Thyroid gland (tissue), 4 donors: ENCODE measurements at regions not wholly inside any gene's neighbourhood (a gene's known extent, or its start where the extent isn't known, plus 50 kb on each side); places are given as distances from the start of the nearest gene placed in this dataset.

ENCODE experiments used
- DNase-seq, 2 donors: peaks; one replicate each; pipeline ENCODE4 v3.0.0-alpha.2; 2019
- H3K27ac ChIP-seq, 3 donors: fragments of 200-600 bp; sonication (generic); 1 replicate in 2 of 3; 2 replicates in 1 of 3; pipeline ENCODE4 v1.5.1; 2016 to 2019; ENCODE audit warnings: mild to moderate bottlenecking in 1 of 3, moderate library complexity in 1 of 3
- H3K27me3 ChIP-seq: fragments of 200-600 bp; sonication (generic); one replicate; pipeline ENCODE4 v1.5.1; 2019
- H3K36me3 ChIP-seq, 2 donors: fragments of 200-600 bp; sonication (generic); one replicate each; pipeline ENCODE4 v1.5.1; 2016 to 2019
- H3K4me1 ChIP-seq, 2 donors: fragments of 200-600 bp; sonication (generic); one replicate each; pipeline ENCODE4 v1.5.1; 2017 to 2019
- H3K4me3 ChIP-seq, 3 donors: fragments of 200-600 bp; sonication (generic); replicated peaks in 1 of 3; 1 replicate in 2 of 3; 2 replicates in 1 of 3; pipeline ENCODE4 v1.5.1; 2016; ENCODE audit warnings: mild to moderate bottlenecking in 1 of 3
- H3K9me3 ChIP-seq: fragments of 200-600 bp; sonication (generic); one replicate; pipeline ENCODE4 v1.5.1; 2017
- CTCF ChIP-seq, 6 experiments: fragments of 200-600 bp in 3 of 6; fragments of 450-650 bp in 3 of 6; sonication (generic) in 3 of 6; IDR thresholded peaks; one replicate each; pipeline ENCODE4 v1.5.1; 2016 to 2019; ENCODE audit warnings: antibody characterized with exemption in 6 of 6, mild to moderate bottlenecking in 2 of 6, inconsistent platforms in 1 of 6, moderate library complexity in 1 of 6
- POLR2A ChIP-seq, 2 donors: fragments of 450-650 bp; IDR thresholded peaks; one replicate each; pipeline ENCODE4 v1.6.1; 2017; ENCODE audit warnings: antibody characterized with exemption in 2 of 2, mild to moderate bottlenecking in 2 of 2, moderate library complexity in 1 of 2
- whole genome bisulfite sequencing, 2 donors: methylation state at CpG; one replicate each; pipeline ENCODE4 v1.1.5; 2017; 5-methylcytosine and 5-hydroxymethylcytosine counted together
- intact Hi-C: fragments of 100-400 bp; cut with DNase I; formaldehyde crosslinking; loops from one replicate; pipeline ENCODE4 v1.15.1; 2023

DNA sequence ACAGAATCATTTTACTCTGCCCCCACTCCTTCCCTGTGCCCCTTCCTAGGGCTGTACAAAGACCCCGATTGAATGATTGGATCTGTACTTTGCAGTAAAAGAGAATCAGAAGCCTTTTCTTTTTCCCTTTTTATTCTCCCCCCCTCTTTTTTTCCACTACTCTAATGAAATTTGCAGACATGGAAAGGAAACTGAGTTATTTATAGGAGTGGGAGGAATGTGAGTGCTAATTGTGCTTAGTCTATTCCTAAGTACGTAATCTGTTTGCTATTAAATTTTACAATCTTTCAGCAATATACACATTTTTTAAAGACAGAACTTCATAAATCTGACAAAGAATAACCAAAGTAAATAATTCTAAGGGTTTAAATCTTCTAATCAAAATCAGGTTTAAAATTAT is 314.3 kb downstream of the MAP2K6 start:
- no peak for DNase-seq
- H3K27ac ChIP-seq, result peak overlapping the region; percentile 61 to 84 (median 84)
- no peaks in the 10 kb centered on the region for H3K9me3 ChIP-seq
- intact Hi-C loops, result no loop called here
- no peak overlapping the region for H3K4me3 ChIP-seq
- peaks cover 17 to 43% of the 10 kb centered on the region in 2 donors for H3K4me1 ChIP-seq
- H3K36me3 ChIP-seq, result no peaks in the 10 kb centered on the region
- no peaks in the 10 kb centered on the region for H3K27me3 ChIP-seq
- WGBS, 2 donors, result 78 to 85% methylated on average over 2 of the region's 2 CpGs
- TF ChIP-seq CTCF (IDR thresholded peaks at IDR 0.05), result no peak
- TF ChIP-seq POLR2A (IDR thresholded peaks at IDR 0.05), result no peak

DNA sequence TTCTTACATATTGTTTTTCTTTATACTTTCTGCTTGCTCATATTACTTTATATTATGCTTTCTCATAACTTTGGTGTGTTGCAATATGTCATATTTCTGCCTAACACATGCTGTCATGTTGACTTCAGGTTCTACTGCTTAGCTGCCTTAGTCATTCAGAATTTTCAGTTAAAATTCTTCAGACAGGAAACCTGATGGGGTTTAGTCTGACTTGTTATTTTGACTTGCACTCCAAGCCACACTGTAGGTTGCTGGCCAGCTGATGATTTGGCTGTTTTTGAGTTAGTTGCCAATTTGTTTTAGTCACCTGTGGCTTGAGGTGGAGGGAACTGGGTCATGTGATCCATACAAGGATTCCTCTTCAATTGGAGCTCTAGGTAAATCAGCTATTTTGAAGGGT is 315.4 kb downstream of the MAP2K6 start:
- intact Hi-C loops, result no loop called here
- Histone ChIP-seq H3K9me3 (no peaks in the 10 kb centered on the region), H3K36me3 (no peaks in the 10 kb centered on the region), H3K4me3 (no peak overlapping the region), H3K4me1 (peaks cover 17 to 46% of the 10 kb centered on the region in 2 donors), H3K27me3 (no peaks in the 10 kb centered on the region), H3K27ac (peak overlapping the region in 2 of 3 donors; percentile 61 to 84)
- TF ChIP-seq POLR2A (IDR thresholded peaks at IDR 0.05) (no peak), CTCF (IDR thresholded peaks at IDR 0.05) (no peak)
- peak; percentile 34 to 56 for DNase-seq

DNA sequence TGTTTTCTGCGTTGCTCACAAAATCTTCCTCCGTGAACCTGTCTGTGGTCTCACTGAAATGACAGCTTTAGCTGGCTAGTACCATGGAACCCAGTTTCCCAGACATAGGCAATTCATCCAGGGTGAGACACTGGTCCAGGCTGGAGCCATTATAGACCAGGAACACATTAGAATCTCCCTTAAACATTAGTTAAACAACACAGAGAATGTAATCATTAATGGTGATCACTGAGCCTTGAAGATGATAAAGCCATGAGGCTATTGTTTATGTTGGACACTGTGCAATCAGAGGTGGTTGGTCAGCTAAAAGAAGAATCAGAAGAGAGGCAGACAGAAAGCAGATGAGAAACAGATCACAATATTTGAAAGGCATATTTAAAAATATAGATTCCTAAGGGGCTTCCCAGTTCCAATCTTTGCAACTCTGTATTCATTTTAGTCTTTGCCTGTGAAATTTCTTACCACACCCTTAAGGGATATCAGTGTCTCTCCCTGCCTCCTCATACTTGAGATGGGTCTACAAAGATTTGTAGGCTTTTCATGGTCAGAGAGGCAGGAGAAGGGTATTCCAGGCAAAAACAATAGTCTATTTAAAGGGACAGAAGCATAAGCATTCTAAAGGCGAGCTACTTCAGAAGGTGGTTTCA is 317.9 kb downstream of the MAP2K6 start:
- TF ChIP-seq CTCF (IDR thresholded peaks at IDR 0.05) (no peak), POLR2A (IDR thresholded peaks at IDR 0.05) (no peak)
- H3K27me3 ChIP-seq, result no peaks in the 10 kb centered on the region
- no peaks in the 10 kb centered on the region for H3K36me3 ChIP-seq
- no peak overlapping the region for H3K27ac ChIP-seq
- 81 to 91% methylated on average over 3 of the region's 3 CpGs for WGBS, 2 donors
- peaks cover 17 to 46% of the 10 kb centered on the region in 2 donors for H3K4me1 ChIP-seq
- H3K4me3 ChIP-seq, result no peak overlapping the region
- intact Hi-C loops, result no loop called here
- H3K9me3 ChIP-seq, result no peaks in the 10 kb centered on the region
- DNase-seq, result no peak

DNA sequence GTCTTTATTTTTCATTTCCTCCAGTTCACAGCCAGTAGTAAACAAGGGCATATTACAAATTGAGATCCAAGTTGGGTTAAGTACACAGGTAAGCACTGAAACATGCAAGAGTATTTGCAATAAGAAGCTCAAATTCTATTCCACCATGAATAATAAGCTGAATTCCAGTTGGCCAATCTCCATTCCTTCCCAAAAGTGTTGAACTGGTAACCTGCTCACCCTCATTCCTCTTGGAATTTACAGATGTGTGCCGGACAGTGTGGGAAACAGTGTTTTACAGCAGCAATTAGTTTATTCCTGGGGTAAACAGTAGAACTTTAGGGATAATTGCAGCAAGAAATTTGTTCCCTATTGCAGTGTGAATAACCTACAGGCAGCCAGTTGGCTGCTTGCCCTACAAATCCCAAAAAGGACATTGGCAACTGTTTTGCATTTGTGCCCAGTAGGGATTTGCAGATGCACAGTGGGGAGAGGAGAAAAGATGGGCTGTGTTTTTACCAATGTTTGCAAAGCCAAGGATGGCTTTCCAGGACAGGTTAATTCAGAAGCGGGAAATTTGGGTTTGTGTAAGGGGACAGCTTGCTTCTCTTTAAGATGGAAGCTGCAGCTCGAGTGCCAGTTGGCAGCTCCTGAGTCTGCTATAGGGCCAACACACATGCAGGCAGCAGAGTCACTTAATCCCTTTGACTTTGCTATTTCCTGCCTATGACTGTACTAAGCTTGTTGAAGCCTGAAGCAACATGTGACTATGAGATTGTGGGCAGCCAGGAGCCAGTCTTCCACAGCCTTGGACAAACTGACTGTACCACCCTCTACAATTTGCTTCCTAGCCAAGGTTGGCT is 318.9 kb downstream of the MAP2K6 start:
- Histone ChIP-seq H3K36me3 (no peaks in the 10 kb centered on the region), H3K4me1 (peaks cover 15 to 44% of the 10 kb centered on the region in 2 donors), H3K9me3 (no peaks in the 10 kb centered on the region), H3K4me3 (no peak overlapping the region), H3K27ac (no peak overlapping the region), H3K27me3 (no peaks in the 10 kb centered on the region)
- no peak for TF ChIP-seq CTCF (IDR thresholded peaks at IDR 0.05)
- no peak for TF ChIP-seq POLR2A (IDR thresholded peaks at IDR 0.05)
- peak; percentile 17 to 34 for DNase-seq
- intact Hi-C loops, result no loop called here
- WGBS, 2 donors, result 85 to 88% methylated on average over 3 of the region's 3 CpGs

DNA sequence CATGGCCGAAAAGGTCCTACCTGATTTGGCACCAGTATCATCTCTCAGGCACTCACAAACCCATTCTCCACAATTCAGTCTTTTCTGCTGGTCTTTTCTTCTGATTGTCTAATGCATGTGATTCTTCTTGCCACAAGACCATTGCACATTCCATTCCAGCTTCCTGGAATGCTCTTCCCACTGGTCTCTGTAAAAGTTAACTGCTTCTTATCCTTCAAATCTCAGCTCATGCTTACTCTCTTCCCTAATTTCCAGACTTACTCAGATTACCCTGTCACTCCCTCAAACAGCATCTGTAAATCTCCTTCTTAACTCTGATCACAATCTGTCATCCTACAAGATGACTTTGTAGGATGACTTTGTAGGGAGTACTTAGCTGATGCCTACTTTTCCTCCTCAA is 320.2 kb downstream of the MAP2K6 start:
- Histone ChIP-seq H3K36me3 (no peaks in the 10 kb centered on the region), H3K4me1 (peaks cover 4 to 31% of the 10 kb centered on the region in 2 donors), H3K27ac (no peak overlapping the region), H3K4me3 (no peak overlapping the region), H3K9me3 (no peaks in the 10 kb centered on the region), H3K27me3 (no peaks in the 10 kb centered on the region)
- no peak for DNase-seq
- TF ChIP-seq POLR2A (IDR thresholded peaks at IDR 0.05) (no peak), CTCF (IDR thresholded peaks at IDR 0.05) (no peak)
- intact Hi-C loops, result no loop called here
- WGBS, 2 donors, result 92 to 96% methylated on average over 1 of the region's 1 CpG
